HEK293 (cell line): ENCODE measurements at regions not wholly inside any gene's neighbourhood (a gene's known extent, or its start where the extent isn't known, plus 50 kb on each side); places are given as distances from the start of the nearest gene placed in this dataset.

Experiments used
- CTCF ChIA-PET: fragments of 350-600 bp; formaldehyde crosslinking; extraction: SDS; loops from one replicate; lab custom pipeline; 2021; ENCODE audit warnings: antibody characterized with exemption; lab: Yijun Ruan, JAX
- POLR2A ChIA-PET: fragments of 300-600 bp; formaldehyde crosslinking; extraction: SDS; loops from one replicate; lab custom pipeline; 2020; ENCODE audit warnings: antibody characterized with exemption, inconsistent platforms; lab: Yijun Ruan, JAX
- H3K27ac ChIP-seq: fragments of 200-500 bp; sonication (Bioruptor generic); 2 replicates; pipeline ENCODE4 v1.5.1; 2014; ENCODE audit warnings: low read depth, low read length, control low read depth, inconsistent platforms; ENCODE audit errors: extremely low read depth
- H3K36me3 ChIP-seq, 2 experiments: fragments of 200-500 bp in 1 of 2; sonication (Bioruptor generic) in 1 of 2; 1 replicate in 1 of 2; 2 replicates in 1 of 2; pipeline ENCODE4 v1.5.1; 2014 to 2017; ENCODE audit warnings: inconsistent platforms in 2 of 2, low read length in 2 of 2; ENCODE audit not compliant: control insufficient read depth in 2 of 2, insufficient read depth in 1 of 2
- H3K4me1 ChIP-seq: fragments of 200-500 bp; sonication (Bioruptor generic); 2 replicates; pipeline ENCODE4 v1.5.1; 2014; ENCODE audit warnings: mild to moderate bottlenecking, low read length, inconsistent platforms; ENCODE audit not compliant: control insufficient read depth, insufficient read depth
- H3K4me3 ChIP-seq: 2 replicates; pipeline ENCODE4 v1.5.1; 2011; ENCODE audit warnings: low read depth, mild to moderate bottlenecking, control low read depth, low read length, moderate library complexity
- H3K9me3 ChIP-seq: fragments of 200-500 bp; sonication (Bioruptor generic); 2 replicates; pipeline ENCODE4 v1.5.1; 2014; ENCODE audit warnings: low read depth, low read length, inconsistent platforms; ENCODE audit not compliant: control insufficient read depth, insufficient read depth
- GLI2 ChIP-seq: fragments of 450-650 bp; formaldehyde crosslinking; IDR thresholded peaks from 2 replicates; pipeline ENCODE4; 2017; ENCODE audit warnings: missing biosample characterization, missing genetic modification characterization, low read depth, borderline replicate concordance
- INSM2 ChIP-seq: fragments of 450-650 bp; formaldehyde crosslinking; IDR thresholded peaks from 2 replicates; pipeline ENCODE4 v1.5.1; 2016; ENCODE audit warnings: missing biosample characterization, missing genetic modification characterization
- PRDM10 ChIP-seq: fragments of 450-650 bp; formaldehyde crosslinking; IDR thresholded peaks from 2 replicates; pipeline ENCODE4 v1.5.1; 2016; ENCODE audit warnings: missing biosample characterization, missing genetic modification characterization
- YY2 ChIP-seq: fragments of 450-650 bp; formaldehyde crosslinking; IDR thresholded peaks from 2 replicates; pipeline ENCODE4 v1.5.1; 2016; ENCODE audit warnings: missing biosample characterization, missing genetic modification characterization
- ZNF10 ChIP-seq: fragments of 450-650 bp; formaldehyde crosslinking; IDR thresholded peaks from 2 replicates; pipeline ENCODE4 v1.5.1; 2017; ENCODE audit warnings: missing biosample characterization, missing genetic modification characterization
- ZNF138 ChIP-seq: fragments of 450-650 bp; formaldehyde crosslinking; IDR thresholded peaks from 2 replicates; pipeline ENCODE4 v1.5.1; 2016; ENCODE audit warnings: missing biosample characterization, missing genetic modification characterization, borderline replicate concordance
- ZNF148 ChIP-seq: fragments of 450-650 bp; formaldehyde crosslinking; IDR thresholded peaks from 2 replicates; pipeline ENCODE4 v1.5.0; 2017; ENCODE audit warnings: missing biosample characterization, missing genetic modification characterization, borderline replicate concordance
- ZNF175 ChIP-seq: fragments of 450-650 bp; formaldehyde crosslinking; IDR thresholded peaks from 2 replicates; pipeline ENCODE4 v1.5.1; 2016; ENCODE audit warnings: missing biosample characterization, missing genetic modification characterization
- ZNF19 ChIP-seq: fragments of 450-650 bp; formaldehyde crosslinking; IDR thresholded peaks from 2 replicates; pipeline ENCODE4; 2016; ENCODE audit warnings: missing biosample characterization, missing genetic modification characterization, low read depth
- ZNF202 ChIP-seq: fragments of 450-650 bp; formaldehyde crosslinking; IDR thresholded peaks from 2 replicates; pipeline ENCODE4 v1.5.1; 2016; ENCODE audit warnings: missing biosample characterization, missing genetic modification characterization, borderline replicate concordance
- ZNF221 ChIP-seq: fragments of 450-650 bp; formaldehyde crosslinking; IDR thresholded peaks from 2 replicates; pipeline ENCODE4 v1.5.1; 2017; ENCODE audit warnings: missing biosample characterization, missing genetic modification characterization, borderline replicate concordance
- ZNF24 ChIP-seq: fragments of 450-650 bp; formaldehyde crosslinking; IDR thresholded peaks from 2 replicates; pipeline ENCODE4 v1.5.1; 2016; ENCODE audit warnings: missing biosample characterization, missing genetic modification characterization
- ZNF366 ChIP-seq: fragments of 450-650 bp; formaldehyde crosslinking; conservative IDR thresholded peaks from 2 replicates; pipeline ENCODE4 v1.5.1; 2016; ENCODE audit warnings: missing biosample characterization, missing genetic modification characterization
- ZNF621 ChIP-seq: fragments of 450-650 bp; formaldehyde crosslinking; IDR thresholded peaks from 2 replicates; pipeline ENCODE4 v1.5.1; 2017; ENCODE audit warnings: missing biosample characterization, missing genetic modification characterization
- ZNF624 ChIP-seq: fragments of 450-650 bp; formaldehyde crosslinking; IDR thresholded peaks from 2 replicates; pipeline ENCODE4 v1.5.1; 2017; ENCODE audit warnings: missing biosample characterization, missing genetic modification characterization
- ZNF629 ChIP-seq: fragments of 450-650 bp; formaldehyde crosslinking; IDR thresholded peaks from 2 replicates; pipeline ENCODE4 v1.5.1; 2017; ENCODE audit warnings: missing biosample characterization, missing genetic modification characterization
- ZNF654 ChIP-seq: fragments of 450-650 bp; formaldehyde crosslinking; IDR thresholded peaks from 2 replicates; pipeline ENCODE4 v1.5.1; 2016; ENCODE audit warnings: low read depth, missing biosample characterization, missing genetic modification characterization
- ZNF837 ChIP-seq: fragments of 450-650 bp; formaldehyde crosslinking; IDR thresholded peaks from 2 replicates; pipeline ENCODE4 v1.5.1; 2016; ENCODE audit warnings: missing biosample characterization, missing genetic modification characterization
- ZSCAN30 ChIP-seq: fragments of 450-650 bp; IDR thresholded peaks from 2 replicates; pipeline ENCODE4 v1.5.1; 2018; ENCODE audit warnings: missing biosample characterization, mild to moderate bottlenecking, missing genetic modification characterization, moderate library complexity

- TF ChIP-seq ZNF221 (tag by site-specific recombination) (no peak), ZNF202 (no peak), ZNF624 (tag by site-specific recombination) (no peak), ZNF837 (no peak), ZNF654 (tag by site-specific recombination) (no peak)
Observed at GRCh38 chr15:39250001-39250400, 330.9 kb upstream of the THBS1 start (continued).

GRCh38 chr15:39250460-39251186 lies 330.3 kb upstream of the THBS1 start:
- H3K4me3 ChIP-seq = no peak overlapping the region
- H3K4me1 ChIP-seq = no peaks in the 10 kb centered on the region
- no peaks in the 10 kb centered on the region for H3K36me3 ChIP-seq
- ChIA-PET CTCF (no interaction called here), POLR2A (no interaction called here)
- H3K9me3 ChIP-seq = no peaks in the 10 kb centered on the region
- TF ChIP-seq YY2 (no peak), ZNF621 (tag by site-specific recombination) (no peak), ZSCAN30 (no peak), ZNF148 (tag by site-specific recombination) (no peak), ZNF175 (no peak), ZNF366 (tag by site-specific recombination) (no peak), GLI2 (no peak), PRDM10 (no peak), INSM2 (no peak), ZNF24 (tag by site-specific recombination) (no peak), ZNF138 (tag by site-specific recombination) (no peak), ZNF19 (tag by site-specific recombination) (no peak), ZNF10 (tag by site-specific recombination) (no peak), ZNF629 (no peak)
- H3K27ac ChIP-seq = no peak overlapping the region
